ENCODE measurements at regions not wholly inside any gene's neighbourhood (a gene's known extent, or its start where the extent isn't known, plus 50 kb on each side); places are given as distances from the start of the nearest gene placed in this dataset.

- H2BK12ac ChIP-seq (ENCODE audit: insufficient read length, low read depth, low read length), result no peak overlapping the region
- H3K14ac ChIP-seq (ENCODE audit: insufficient read depth, low read length), result no peak overlapping the region
- H3T11ph ChIP-seq (ENCODE audit: low read length), result no peak overlapping the region
- 0 out of 2 replicates have a peak, but pooled peaks cover 5% of the 10 kb centered on the region for H3K4me1 ChIP-seq (ENCODE audit: insufficient read depth, low read length)
- no peak overlapping the region for H2AFZ ChIP-seq (ENCODE audit: low read length)
- no peak for DNase-seq
- no peak for TF ChIP-seq CTCF (conservative IDR thresholded peaks at IDR 0.05)
- H3K9me3 Mint-ChIP-seq, result no peaks in the 10 kb centered on the region
- H3K4ac ChIP-seq (ENCODE audit: low read depth, low read length), result no peak overlapping the region
- no peak overlapping the region for H4K5ac ChIP-seq (ENCODE audit: insufficient read length, low read depth, low read length)
- H3K18ac ChIP-seq (ENCODE audit: insufficient read length, low read depth, low read length), result no peak overlapping the region
- no peak overlapping the region for H2BK20ac ChIP-seq (ENCODE audit: low read depth, low read length, poor library complexity, severe bottlenecking)
- no peak overlapping the region for H4K8ac ChIP-seq (replicated peaks; ENCODE audit: insufficient read length, low read depth, low read length)
- WGBS (ENCODE audit: extremely low coverage, insufficient read length, low lambda C conversion rate), result no CpG with 5 or more reads among the region's 9 CpGs
- no peak overlapping the region for H2BK5ac ChIP-seq (ENCODE audit: insufficient read length, low read length)
- no peak overlapping the region for H3K56ac ChIP-seq (ENCODE audit: insufficient read length, low read depth, low read length)
- H3K27me3 ChIP-seq (ENCODE audit: insufficient read depth, low read length), result no peaks in the 10 kb centered on the region
- no peaks in the 10 kb centered on the region; a peak in 1 of 7 replicates for H3K36me3 Mint-ChIP-seq (ENCODE audit: insufficient read depth in 1 of 3, low read depth in 3 of 3)
- H2BK120ac ChIP-seq (ENCODE audit: low read depth, low read length, poor library complexity, severe bottlenecking), result no peak overlapping the region
- no peaks in the 10 kb centered on the region for H3K9me3 ChIP-seq (ENCODE audit: control insufficient read depth, low read depth, low read length)
- H3K27ac Mint-ChIP-seq, result no peak overlapping the region
- H3K4me1 Mint-ChIP-seq, result peaks cover 34 to 51% of the 10 kb centered on the region in 2 experiments
- no peaks in the 10 kb centered on the region for H4K20me1 ChIP-seq (ENCODE audit: control insufficient read depth, insufficient read depth, insufficient read length)
- no peaks in the 10 kb centered on the region for H3K23me2 ChIP-seq (ENCODE audit: insufficient read length, low read depth, low read length, poor library complexity, severe bottlenecking)
- peaks cover 46% of the 10 kb centered on the region for H3K27me3 Mint-ChIP-seq (ENCODE audit: low read depth)
- H3K27ac ChIP-seq (ENCODE audit: insufficient read length, low read depth, low read length), result no peak overlapping the region
- no peak overlapping the region for H3K4me3 Mint-ChIP-seq
- H4K91ac ChIP-seq (ENCODE audit: insufficient read length, low read depth, low read length), result no peak overlapping the region
- H2AK5ac ChIP-seq (ENCODE audit: insufficient read length, low read length), result no peak overlapping the region
- H3K9ac ChIP-seq (ENCODE audit: extremely low read depth, insufficient read length, low read length), result no peak overlapping the region
- H3K79me1 ChIP-seq (ENCODE audit: insufficient read depth, low read depth, low read length, poor library complexity, severe bottlenecking), result no peaks in the 10 kb centered on the region
- no peak overlapping the region for H2BK15ac ChIP-seq (ENCODE audit: low read depth, low read length)
- no peak overlapping the region for H3K4me2 ChIP-seq (ENCODE audit: insufficient read depth, insufficient read length, low read length)
- no peak overlapping the region for H3K23ac ChIP-seq (ENCODE audit: insufficient read length, low read depth, low read length)
- H3K79me2 ChIP-seq (ENCODE audit: insufficient read depth, low read length), result no peaks in the 10 kb centered on the region
These were observed 54.7 kb upstream of the ALDH1B1 start for GRCh38 chr9:38337706-38338264.

Measured in H9 (cell line).